GM21526 (cell line): ENCODE measurements at regions not wholly inside any gene's neighbourhood (a gene's known extent, or its start where the extent isn't known, plus 50 kb on each side); places are given as distances from the start of the nearest gene placed in this dataset.

Source experiments
- ATAC-seq: cut with Tn5 transposase; IDR thresholded peaks from one replicate; pipeline ENCODE4 v1.9.1; 2021; ENCODE audit warnings: moderate library complexity; ENCODE audit not compliant: unreplicated experiment, low FRiP score

- ATAC-seq, result no peak
Observed at GRCh38 chr4:26267087-26267486, 53.7 kb upstream of the RBPJ start.

GRCh38 chr4:26268246-26268645, 52.6 kb upstream of the RBPJ start:
- ATAC-seq, result no peak

- ATAC-seq, result no peak
Observed at GRCh38 chr4:26269038-26269437, 51.8 kb upstream of the RBPJ start.
